OCI-M2 (cell line): ENCODE measurements at regions not wholly inside any gene's neighbourhood (a gene's known extent, or its start where the extent isn't known, plus 50 kb on each side); places are given as distances from the start of the nearest gene placed in this dataset.
"Not testable (repeated sequence)": the region's sequence is repeated elsewhere in the genome, so short reads cannot be mapped to it uniquely, and the experiment has no call there.

Experiments
- DNase-seq: peaks from one replicate; lab custom pipeline; 2025; ENCODE audit not compliant: unreplicated experiment; lab: John Stamatoyannopoulos, UW

- no peak for DNase-seq
These were observed 50.1 kb upstream of the SIRPA start for GRCh38 chr20:1845163-1845523.

DNA sequence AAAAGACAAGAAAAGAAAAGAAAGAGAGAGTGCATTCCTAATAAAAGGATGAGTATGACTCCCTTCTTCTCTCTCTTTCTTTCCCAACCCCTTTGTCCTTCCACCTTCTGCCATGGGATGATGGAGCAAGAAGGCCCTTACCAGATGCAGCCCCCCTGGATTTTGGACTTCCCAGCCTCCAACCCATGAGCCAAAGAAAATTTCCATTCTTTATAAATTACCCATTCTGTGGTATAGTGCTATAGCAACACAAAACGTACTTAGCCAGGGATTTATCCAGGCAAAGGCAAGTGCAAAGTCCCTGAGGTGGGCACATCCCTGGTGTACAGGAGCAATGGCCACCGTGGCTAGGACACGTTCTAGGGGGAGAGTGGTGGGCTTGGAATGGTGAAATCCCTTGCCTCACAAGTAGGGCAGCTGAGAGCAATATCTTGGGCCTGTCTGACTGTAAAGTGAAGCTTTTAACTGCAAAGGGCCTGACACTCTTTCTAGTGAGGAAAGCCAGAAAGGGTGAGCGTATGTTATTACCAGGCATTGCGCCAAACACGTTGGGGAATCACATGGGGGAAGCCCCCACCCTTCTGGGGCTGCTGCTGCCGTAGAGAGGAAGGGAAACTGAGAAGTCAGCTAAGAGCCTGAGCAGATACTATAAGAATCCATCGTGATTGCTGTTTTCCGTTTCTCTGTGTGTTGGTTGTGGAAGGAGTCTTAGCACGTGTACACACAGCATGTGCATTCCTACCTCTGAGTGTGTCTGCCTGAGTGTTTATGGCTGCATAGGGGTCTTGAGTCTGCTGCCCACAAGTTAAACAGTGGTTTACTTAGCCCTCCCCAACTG lies 50.7 kb upstream of the SIRPA start:
- no peak for DNase-seq

DNA sequence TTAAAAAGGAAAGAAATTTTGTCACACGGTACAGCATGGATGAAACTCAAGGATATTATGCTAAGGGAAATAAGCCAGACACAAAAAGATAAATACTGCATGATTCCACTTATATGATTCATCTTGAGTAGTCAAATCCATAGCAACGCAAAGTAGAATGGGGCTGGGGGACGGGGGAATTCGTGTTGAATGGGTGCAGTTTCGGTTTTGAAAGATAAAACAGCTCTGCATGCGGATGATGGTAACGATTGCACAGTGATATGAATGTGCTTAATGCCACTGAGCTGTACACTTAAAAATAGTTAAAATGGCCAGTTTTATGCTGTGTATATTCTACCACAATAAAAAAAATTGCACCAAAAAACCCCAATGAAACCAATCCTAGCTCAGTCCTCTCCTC lies 52.9 kb upstream of the SIRPA start:
- DNase-seq = no peak

DNA sequence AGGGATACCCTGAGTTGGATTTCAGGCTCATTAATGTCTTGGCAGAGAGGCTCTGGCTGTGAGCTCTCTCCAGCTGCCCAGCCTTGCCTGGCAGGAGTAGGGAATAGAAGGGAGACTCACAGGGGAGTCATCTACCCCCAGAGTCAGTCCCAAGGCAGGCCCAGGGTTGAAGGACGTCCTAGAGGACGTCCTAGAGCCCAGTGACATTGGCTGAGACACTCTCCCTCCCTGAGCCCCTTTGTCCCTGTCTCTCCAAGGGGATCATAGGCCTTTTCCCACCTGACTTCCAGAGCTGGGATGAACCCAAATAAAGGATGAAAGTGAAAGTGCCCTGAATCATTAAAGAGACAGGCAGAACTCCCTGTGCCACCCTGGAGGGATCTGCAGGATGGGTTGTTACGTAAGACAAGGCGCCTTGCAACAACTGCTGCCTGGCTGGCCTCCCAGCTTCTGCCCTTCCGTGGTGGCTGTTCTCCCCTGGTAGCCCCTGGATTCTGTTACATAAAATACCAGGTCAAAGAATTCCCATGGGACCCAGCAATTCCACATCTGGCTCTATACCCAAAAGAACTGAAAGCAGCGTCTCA lies 53.6 kb upstream of the SIRPA start:
- DNase-seq = no peak

GRCh38 chr20:1840817-1841553 lies 54.2 kb upstream of the SIRPA start:
- DNase-seq = no peak

DNA sequence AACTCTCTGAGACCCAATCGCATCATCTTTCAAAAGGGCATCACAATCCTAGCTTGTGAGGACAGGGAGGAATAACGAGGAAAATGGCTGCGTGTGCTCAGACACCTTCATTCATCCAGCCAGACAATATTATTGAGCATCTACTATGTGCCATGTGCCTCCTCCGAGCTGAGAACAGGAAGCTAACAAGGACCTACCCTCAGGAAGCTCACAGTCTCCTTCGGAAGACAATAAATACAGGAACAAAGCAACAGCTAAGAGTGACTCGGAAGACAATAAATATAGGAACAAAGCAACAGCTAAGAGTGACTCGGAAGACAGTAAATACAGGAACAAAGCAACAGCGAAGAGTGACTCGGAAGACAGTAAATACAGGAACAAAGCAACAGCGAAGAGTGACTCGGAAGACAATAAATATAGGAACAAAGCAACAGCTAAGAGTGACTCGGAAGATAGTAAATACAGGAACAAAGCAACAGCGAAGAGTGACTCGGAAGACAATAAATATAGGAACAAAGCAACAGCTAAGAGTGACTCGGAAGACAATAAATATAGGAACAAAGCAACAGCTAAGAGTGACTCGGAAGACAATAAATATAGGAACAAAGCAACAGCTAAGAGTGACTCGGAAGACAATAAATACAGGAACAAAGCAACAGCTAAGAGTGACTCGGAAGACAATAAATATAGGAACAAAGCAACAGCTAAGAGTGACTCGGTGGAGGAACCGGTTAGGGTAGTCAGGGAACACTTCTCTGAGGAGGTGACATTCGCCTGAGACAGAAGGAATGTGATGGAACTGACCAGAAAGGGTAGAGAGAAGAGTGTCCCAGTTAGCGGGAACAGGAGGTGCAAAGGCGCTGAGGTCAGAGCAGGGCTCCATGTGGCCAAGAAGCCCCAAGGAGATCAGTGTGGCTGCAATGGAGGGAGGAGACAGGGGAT lies 55.6 kb upstream of the SIRPA start:
- DNase-seq = not testable (repeated sequence)

DNA sequence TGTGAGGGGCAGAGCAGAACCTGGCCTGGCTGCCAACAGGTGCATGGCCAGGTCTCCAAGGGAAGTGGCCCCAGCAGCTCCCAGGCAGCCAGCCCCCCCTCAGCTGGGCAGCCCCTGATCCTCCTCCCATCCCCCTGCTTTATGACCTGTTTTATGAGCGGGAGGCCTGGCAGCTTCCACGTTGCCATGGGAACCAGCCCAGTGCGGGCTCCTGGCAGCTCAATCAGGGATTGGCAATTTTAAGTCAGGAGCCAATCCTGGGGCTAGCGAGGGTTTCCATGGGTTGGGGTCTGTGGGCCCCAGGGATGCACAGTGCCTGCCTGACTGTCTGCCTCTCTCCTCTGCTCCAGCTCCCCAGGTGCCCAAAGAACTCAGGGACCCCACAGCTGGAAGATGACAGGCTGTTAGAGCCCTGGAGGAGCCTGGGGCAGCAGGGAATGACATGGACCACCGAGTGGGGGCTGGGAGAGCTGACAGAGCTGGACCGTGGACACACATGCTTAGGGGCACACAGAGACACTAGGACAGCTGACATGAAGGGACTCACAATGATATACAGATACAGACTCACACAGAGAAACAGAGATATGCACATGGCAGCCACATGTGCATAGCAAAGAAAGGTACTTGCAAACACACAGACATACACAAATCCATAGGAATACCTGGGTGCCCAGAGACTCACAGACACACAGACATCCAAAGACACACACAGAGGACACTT lies 56.5 kb upstream of the SIRPA start:
- no peak for DNase-seq

GRCh38 chr20:1835186-1836035 lies 59.8 kb upstream of the SIRPA start:
- DNase-seq = no peak

DNA sequence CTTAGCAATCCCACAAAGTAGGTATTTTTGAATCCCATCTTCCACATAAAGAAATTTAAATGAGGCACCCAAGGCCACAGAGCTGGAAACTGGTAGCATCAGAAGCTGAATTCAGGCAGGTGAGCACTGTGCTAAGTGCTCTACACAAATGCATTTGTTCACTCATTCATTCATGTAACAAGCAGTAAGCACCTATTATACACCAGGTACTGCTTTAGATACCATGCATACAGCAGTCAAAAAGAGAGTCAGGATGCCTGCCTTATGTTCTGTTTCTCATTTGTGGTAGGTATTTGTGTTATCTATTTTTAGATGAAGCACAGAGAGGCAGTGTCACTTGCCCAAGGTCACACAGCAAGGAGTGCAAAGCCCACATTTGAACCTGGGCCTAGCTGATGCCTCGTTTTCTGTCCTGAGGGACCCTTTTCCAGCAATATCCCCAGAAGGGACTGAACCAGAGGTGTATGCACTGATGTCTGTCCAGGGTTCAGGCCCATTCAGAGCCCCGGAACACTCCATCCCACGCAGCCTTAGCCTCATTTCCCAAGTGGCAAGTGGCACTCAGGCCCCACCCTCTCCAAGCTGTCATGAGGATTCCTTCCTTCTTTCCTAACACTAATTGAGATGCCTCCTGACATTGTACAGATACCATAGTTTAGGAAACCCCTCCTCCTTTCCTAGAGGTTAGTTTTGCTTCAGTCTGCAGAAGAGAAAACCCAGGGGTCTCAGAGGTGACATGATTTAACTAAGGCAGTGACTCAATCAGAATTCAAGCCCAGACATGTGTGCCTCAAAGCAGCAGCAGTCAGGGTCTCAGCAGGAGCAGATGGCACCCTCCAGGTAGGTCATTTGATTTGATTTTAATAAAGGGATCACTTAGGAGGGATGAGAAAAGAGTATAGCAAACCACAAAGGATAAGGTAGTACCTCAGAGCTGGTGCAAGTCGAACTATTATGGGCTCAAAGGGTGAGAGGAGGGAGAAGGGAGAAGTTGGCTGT lies 61.2 kb upstream of the SIRPA start:
- DNase-seq = no peak

DNA sequence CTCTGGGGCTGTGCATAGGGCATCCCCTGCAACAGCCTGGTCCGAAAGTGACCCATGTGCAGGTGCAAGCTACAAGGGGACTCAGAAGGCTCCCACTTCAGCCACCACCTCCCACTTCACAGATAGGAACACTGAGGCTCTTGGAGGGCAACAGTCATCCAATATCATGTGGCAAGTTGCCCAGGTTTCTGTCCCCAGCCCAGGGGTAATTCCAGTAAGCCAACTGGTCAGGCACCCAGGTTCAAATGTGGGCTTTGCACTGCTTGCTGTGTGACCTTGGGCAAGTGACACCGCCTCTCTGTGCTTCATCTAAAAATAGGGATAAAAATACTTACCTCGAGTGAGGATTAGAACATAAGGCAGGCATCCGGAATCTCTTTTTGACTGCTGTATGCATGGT lies 62.0 kb upstream of the SIRPA start:
- DNase-seq = no peak

DNA sequence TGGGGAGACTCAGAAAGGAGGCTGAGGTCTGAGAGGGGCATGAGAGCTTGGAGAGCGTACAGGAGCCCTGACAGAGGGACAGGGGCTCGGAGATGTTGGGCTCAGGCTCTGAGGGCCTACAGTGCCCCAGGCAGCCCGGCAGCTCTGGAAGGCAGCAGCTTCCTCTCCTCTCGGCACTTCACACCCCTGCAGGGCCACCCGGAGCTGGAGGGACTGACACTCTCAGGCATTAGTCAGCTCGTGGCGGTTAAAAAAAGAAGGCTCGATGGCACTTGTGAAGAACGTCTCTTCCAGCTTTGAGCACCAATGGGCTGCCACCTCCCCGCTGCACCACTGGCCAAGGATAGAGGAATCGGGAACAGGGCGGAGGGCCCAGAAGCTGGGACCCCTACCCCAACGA lies 62.6 kb upstream of the SIRPA start:
- DNase-seq = no peak

DNA sequence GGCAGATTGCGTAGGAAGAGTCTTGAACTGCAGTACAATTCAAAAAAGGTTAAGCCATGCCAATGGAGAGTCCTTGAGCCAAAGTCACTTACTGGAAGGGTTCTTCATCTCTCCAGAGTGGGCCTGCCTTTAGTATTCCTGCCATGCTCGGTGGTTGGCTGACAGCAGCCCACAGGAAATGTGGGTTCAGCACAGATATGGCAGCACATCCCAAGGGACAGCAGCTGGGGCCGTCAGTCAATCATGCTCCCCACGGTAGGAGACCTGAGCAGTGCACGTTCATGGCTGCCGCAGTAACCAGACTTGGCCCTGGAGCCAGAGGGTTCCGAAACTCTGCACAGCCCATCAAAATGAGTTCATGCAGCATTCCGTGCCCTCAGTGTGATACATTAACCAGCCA lies 63.6 kb upstream of the SIRPA start:
- DNase-seq = no peak

- no peak for DNase-seq
These were observed 64.1 kb upstream of the SIRPA start for GRCh38 chr20:1831096-1831495.

GRCh38 chr20:1830240-1830639 lies 65.0 kb upstream of the SIRPA start:
- DNase-seq = no peak

DNA sequence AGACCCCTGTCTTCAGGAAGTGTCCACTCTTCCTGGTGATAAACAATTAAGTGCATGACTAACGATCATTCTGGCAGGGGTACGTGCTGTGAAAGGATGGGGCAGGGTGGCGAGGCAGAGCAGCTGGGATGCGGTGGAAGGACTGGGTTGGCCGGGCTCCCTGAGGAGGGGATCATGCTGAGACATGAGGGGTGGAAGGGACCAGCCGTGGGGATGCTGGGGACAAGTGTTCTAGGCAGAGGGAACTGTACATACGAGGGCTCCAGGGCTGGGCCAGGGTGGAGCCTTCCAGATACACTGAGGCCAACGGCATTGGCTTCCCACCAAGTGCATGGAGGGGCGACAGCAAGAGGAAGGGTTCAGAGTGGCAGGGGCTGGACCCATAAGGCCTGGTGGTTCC lies 65.7 kb upstream of the SIRPA start:
- DNase-seq = no peak

DNA sequence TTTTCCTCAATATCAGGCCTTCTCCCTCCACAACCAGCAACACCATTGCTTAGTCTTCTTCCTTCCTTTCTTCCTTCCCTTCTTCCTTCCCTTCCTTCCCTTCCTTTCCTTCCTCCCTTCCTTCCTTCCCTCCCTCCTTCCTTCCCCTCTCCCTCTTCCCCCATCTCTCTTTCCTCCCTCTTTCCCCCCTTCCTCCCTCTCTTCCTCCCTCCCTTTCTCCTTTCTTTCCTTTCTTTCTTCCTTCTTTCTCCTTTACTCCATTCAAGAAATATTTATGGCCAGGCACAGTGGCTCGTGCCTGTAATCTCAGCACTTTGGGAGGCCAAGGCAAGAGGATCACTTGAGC lies 66.4 kb upstream of the SIRPA start:
- no peak for DNase-seq

GRCh38 chr20:1827974-1828785 lies 67.0 kb upstream of the SIRPA start:
- DNase-seq = no peak
